Stomach smooth muscle (tissue), 2 donors: ENCODE measurements at regions not wholly inside any gene's neighbourhood (a gene's known extent, or its start where the extent isn't known, plus 50 kb on each side); places are given as distances from the start of the nearest gene placed in this dataset.

Experiments
- H3K27ac ChIP-seq: one replicate; pipeline ENCODE4 v1.7.0; 2013; ENCODE audit warnings: mild to moderate bottlenecking, low read length, inconsistent platforms
- H3K27me3 ChIP-seq, 2 donors: one replicate each; pipeline ENCODE4 v1.7.0; 2013; ENCODE audit warnings: low read length in 2 of 2; ENCODE audit not compliant: insufficient read depth in 2 of 2, control insufficient read depth in 1 of 2
- H3K36me3 ChIP-seq, 2 donors: one replicate each; pipeline ENCODE4 v1.7.0; 2013; ENCODE audit warnings: low read length in 2 of 2; ENCODE audit not compliant: control insufficient read depth in 2 of 2, insufficient read depth in 2 of 2
- H3K4me1 ChIP-seq: one replicate; pipeline ENCODE4 v1.7.0; 2013; ENCODE audit warnings: low read length; ENCODE audit not compliant: control insufficient read depth, insufficient read depth
- H3K4me3 ChIP-seq, 2 donors: one replicate each; pipeline ENCODE4 v1.7.0; 2013; ENCODE audit warnings: low read length in 2 of 2
- H3K9ac ChIP-seq, 2 donors: one replicate each; pipeline ENCODE4 v1.7.0; 2013; ENCODE audit warnings: low read length in 2 of 2, mild to moderate bottlenecking in 1 of 2
- H3K9me3 ChIP-seq, 2 donors: one replicate each; pipeline ENCODE4 v1.7.0; 2013; ENCODE audit warnings: low read length in 2 of 2; ENCODE audit not compliant: control insufficient read depth in 2 of 2
- donor health status: healthy.
- donor health status: Pancreatic carcinoma.

DNA sequence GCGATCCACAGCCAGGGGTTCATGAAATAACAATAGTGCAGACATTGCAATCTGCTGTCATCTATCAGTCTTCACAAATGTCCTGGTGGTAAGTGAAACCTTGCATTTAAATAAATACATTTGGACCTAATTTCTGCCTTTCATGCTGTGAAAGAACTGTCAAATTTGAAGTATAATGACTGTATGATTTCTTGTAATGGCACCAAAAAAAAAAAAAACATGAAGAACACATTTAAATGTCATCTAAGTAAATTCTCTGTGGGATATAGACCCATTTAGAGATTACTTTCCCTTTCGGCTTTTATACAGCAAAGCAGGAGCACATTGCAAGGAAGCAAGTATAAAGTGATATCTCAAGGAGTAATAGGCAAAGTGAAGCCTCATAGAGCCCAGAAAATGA, 431.5 kb upstream of the SGCD start:
- H3K4me3 ChIP-seq = no peak overlapping the region
- H3K9me3 ChIP-seq = no peaks in the 10 kb centered on the region
- no peaks in the 10 kb centered on the region for H3K27me3 ChIP-seq
- no peak overlapping the region for H3K27ac ChIP-seq
- no peaks in the 10 kb centered on the region for H3K36me3 ChIP-seq
- H3K9ac ChIP-seq = no peak overlapping the region
- no peaks in the 10 kb centered on the region for H3K4me1 ChIP-seq

DNA sequence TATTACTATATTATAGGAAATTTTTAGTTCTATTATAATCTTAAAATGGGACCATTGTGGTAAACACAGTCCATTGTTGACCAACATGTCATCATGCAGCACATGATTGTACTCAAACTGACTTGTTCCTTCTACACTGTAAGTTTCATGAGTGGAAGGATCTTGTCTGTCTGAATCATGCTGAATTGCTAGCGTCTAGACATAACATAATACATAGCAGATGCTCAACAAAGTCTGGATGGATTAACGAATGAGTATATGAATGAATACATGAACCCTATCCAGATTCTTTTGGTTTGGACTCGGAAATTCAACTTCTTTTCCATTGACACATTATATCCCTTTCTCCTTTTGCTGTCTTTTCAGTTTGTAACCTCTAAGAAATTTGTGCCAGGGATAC, 429.2 kb upstream of the SGCD start:
- no peak overlapping the region for H3K4me3 ChIP-seq
- H3K27me3 ChIP-seq = no peaks in the 10 kb centered on the region
- H3K27ac ChIP-seq = no peak overlapping the region
- H3K9me3 ChIP-seq = no peaks in the 10 kb centered on the region
- no peaks in the 10 kb centered on the region for H3K36me3 ChIP-seq
- no peaks in the 10 kb centered on the region for H3K4me1 ChIP-seq
- no peak overlapping the region for H3K9ac ChIP-seq

DNA sequence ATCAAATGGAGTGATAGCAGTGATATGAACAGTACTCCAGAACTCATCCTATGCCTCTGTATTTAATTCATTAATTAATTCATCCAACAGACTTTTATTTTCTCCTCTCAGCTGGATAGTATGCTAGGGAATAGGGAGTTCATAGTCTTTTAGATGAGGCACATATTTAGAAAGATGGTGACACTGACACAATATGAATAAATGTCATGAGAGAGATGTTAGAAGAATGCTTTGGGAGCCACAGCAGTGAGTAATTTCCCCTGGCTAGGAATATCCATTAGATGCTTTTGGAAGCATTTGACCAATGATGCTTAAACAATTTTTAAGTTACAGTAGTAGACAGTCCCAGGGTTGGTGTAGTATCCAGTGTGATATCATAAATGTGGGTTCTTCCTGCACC, 428.7 kb upstream of the SGCD start:
- Histone ChIP-seq H3K27me3 (no peaks in the 10 kb centered on the region), H3K27ac (no peak overlapping the region), H3K9ac (no peak overlapping the region), H3K36me3 (no peaks in the 10 kb centered on the region), H3K9me3 (no peaks in the 10 kb centered on the region), H3K4me3 (no peak overlapping the region), H3K4me1 (no peaks in the 10 kb centered on the region)

DNA sequence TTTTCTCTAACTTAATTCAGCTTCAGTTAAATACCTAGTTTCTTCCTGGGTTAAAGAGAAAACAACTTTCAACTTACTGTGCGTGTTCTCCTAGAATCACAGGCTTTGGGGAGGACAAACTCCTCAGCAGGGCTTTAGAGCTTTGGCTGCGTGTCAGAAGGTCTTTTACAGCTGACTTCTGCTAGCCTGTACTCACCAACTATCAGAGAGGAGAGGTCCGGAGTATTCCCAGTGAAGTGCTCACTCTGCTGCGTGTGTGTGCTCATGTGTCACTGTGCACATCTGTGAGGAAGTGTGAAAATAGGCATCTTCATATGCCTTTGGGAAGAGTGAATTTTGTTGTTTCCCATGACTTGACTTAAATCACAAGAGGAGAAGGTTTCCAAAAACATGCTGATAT, 423.2 kb upstream of the SGCD start:
- Histone ChIP-seq H3K9me3 (no peaks in the 10 kb centered on the region), H3K36me3 (no peaks in the 10 kb centered on the region), H3K4me1 (no peaks in the 10 kb centered on the region), H3K9ac (no peak overlapping the region), H3K27me3 (no peaks in the 10 kb centered on the region), H3K27ac (no peak overlapping the region), H3K4me3 (no peak overlapping the region)

DNA sequence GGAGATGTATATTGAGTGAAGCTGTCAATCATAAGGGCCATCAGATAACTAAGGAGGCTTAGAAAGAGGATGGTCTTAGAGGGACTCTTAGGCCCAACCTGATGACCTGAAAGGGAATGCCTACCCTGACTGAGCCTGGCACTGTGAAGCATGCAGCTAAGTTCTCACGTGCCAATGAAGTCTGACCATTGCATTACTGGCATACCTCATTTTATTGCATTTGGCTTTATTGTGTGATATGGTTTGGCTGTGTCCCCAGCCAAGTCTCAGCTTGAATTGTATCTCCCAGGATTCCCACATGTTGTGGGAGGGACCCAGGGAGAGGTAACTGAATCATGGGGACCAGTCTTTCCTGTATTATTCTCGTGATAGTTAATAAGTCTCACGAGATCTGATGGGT, 421.6 kb upstream of the SGCD start:
- Histone ChIP-seq H3K9me3 (no peaks in the 10 kb centered on the region), H3K4me3 (no peak overlapping the region), H3K27ac (no peak overlapping the region), H3K4me1 (no peaks in the 10 kb centered on the region), H3K27me3 (no peaks in the 10 kb centered on the region), H3K9ac (no peak overlapping the region), H3K36me3 (no peaks in the 10 kb centered on the region)

DNA sequence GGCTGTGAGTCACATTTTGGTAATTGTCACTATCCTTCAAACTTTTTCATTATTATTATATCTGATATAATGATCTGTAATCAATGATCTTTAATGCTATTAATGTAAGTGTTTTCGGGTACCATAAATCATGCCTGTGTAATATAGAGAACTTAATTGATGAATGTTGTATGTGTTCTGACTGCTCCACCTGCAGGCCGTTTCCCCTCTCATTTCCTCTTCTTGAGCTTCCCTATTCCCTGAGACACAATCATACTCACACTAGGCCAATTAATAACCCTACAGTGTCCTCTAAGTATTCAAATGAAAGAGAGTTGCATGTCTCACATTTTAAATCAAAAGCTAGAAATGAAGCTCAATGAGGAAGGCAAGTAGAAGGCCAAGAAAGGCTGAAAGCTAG, 420.9 kb upstream of the SGCD start:
- H3K9ac ChIP-seq = no peak overlapping the region
- H3K27me3 ChIP-seq = no peaks in the 10 kb centered on the region
- no peaks in the 10 kb centered on the region for H3K4me1 ChIP-seq
- no peak overlapping the region for H3K27ac ChIP-seq
- H3K4me3 ChIP-seq = no peak overlapping the region
- no peaks in the 10 kb centered on the region for H3K9me3 ChIP-seq
- no peaks in the 10 kb centered on the region for H3K36me3 ChIP-seq

DNA sequence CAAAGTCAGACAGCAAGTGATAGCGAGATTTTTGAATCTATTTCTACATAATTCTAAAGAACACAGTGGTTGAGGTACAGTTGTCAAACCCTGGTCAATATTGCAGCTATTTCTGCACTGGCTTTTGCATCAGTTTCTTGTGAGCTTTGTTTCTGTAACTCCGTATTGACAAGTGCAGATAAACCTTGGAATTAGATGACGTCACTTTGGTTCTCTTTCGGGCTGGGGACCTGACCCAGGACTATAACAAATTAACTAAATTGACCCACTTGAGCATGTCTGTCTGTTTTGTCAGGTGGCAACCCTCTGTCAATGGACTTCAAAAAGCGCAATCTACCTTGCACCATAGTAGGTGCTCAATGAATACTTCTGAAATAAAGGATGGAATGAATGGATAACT, 418.4 kb upstream of the SGCD start:
- Histone ChIP-seq H3K4me1 (no peaks in the 10 kb centered on the region), H3K36me3 (no peaks in the 10 kb centered on the region), H3K9ac (no peak overlapping the region), H3K4me3 (no peak overlapping the region), H3K9me3 (no peaks in the 10 kb centered on the region), H3K27me3 (no peaks in the 10 kb centered on the region), H3K27ac (no peak overlapping the region)

DNA sequence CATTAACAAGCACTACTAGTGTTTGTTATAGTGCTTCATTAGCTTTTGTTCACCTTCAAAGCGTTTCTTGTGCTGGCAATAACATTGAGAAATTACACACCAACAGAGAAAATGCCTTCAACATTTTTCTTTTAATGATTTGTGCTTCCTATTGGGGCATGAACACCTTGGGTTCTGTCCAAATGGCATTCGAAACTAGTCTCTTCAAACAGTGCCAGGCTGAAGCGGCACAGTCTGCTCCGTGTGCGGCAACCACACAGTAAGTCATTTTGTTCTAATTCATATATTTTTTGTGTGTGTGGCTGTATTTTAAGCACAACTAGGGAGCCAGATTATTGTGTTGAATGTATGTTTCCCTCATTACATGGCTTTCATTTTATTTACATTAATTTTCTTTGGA, 414.7 kb upstream of the SGCD start:
- Histone ChIP-seq H3K9me3 (no peaks in the 10 kb centered on the region), H3K9ac (no peak overlapping the region), H3K27me3 (no peaks in the 10 kb centered on the region), H3K36me3 (no peaks in the 10 kb centered on the region), H3K27ac (no peak overlapping the region), H3K4me3 (no peak overlapping the region), H3K4me1 (no peaks in the 10 kb centered on the region)

DNA sequence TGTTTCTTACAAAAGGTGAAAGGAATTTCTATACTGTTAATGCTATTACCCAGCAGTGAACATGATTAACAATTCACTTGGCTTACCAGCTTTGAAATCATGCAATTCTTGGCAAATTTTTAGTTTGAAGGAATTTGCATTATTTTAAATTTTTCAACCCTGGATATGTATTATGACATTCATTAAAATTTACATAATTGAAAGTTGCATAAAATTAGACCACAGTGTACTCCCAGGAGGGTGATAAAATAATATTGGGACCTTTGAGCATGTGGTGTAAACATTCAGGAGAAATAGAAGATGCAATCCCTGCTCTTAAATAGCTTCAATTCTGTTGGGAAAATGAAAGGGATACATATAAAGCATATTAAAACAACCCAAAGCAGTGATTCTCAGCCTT, 412.2 kb upstream of the SGCD start:
- no peak overlapping the region for H3K9ac ChIP-seq
- no peak overlapping the region for H3K4me3 ChIP-seq
- no peaks in the 10 kb centered on the region for H3K27me3 ChIP-seq
- H3K36me3 ChIP-seq = no peaks in the 10 kb centered on the region
- H3K9me3 ChIP-seq = no peaks in the 10 kb centered on the region
- no peak overlapping the region for H3K27ac ChIP-seq
- no peaks in the 10 kb centered on the region for H3K4me1 ChIP-seq

DNA sequence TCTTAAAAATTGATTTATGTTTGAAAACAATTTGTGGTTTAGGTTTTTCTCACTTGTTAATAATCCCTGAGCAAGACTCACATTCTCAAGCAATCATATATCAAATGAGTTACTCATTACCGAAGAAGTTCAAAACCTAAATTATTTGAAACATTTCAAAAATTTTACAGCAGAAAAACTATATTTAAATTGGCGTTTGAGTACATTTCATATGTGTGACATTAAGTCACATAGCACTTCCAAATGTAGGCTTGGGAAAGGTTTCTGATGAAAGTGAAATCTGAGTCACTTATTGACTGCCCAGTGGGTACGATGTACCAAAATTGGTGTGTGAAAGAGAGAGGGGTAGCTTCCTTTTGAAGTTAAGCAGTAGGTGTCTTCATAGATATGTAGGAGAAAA, 411.4 kb upstream of the SGCD start:
- no peak overlapping the region for H3K4me3 ChIP-seq
- no peak overlapping the region for H3K9ac ChIP-seq
- no peak overlapping the region for H3K27ac ChIP-seq
- no peaks in the 10 kb centered on the region for H3K4me1 ChIP-seq
- H3K9me3 ChIP-seq = no peaks in the 10 kb centered on the region
- no peaks in the 10 kb centered on the region for H3K36me3 ChIP-seq
- no peaks in the 10 kb centered on the region for H3K27me3 ChIP-seq

DNA sequence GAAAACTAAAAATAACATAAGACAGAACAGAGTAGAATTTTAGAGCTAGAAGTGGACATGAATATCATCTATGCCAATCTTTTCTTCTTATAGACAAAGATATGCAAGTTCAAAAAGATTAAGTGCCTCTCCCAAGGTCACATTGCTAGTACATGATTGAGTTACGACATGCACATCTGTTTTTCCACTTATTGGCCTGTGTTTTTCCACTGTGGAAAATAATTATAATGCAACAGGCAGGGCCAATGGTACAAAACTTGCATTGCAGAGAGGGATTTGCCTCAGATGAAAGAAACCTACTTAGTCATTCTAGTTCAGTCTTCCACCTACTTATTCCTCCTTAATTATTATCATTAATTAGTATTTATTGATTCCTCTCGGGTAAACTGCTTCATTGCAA, 407.8 kb upstream of the SGCD start:
- no peak overlapping the region for H3K9ac ChIP-seq
- no peaks in the 10 kb centered on the region for H3K4me1 ChIP-seq
- no peaks in the 10 kb centered on the region for H3K36me3 ChIP-seq
- no peaks in the 10 kb centered on the region for H3K27me3 ChIP-seq
- no peaks in the 10 kb centered on the region for H3K9me3 ChIP-seq
- no peak overlapping the region for H3K27ac ChIP-seq
- H3K4me3 ChIP-seq = no peak overlapping the region

DNA sequence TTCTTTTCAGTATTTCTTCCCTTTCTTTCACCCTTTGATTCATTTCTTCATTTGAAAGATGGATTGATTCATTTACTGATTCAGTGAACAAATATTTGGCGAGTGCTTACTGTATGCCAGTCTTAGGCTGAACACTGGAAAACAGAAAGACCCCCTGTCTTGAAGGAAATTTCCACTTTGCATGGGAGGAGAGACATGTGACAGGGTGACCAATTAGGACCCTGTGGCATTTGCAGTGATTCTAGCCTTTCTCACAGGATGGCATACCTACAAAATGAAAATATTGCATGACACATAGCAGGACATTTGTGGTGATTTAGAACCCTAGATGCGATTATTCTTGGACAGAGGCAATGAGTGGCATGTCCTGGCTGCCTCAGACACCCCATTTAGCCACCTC, 407.2 kb upstream of the SGCD start:
- Histone ChIP-seq H3K4me1 (no peaks in the 10 kb centered on the region), H3K9me3 (no peaks in the 10 kb centered on the region), H3K27me3 (no peaks in the 10 kb centered on the region), H3K36me3 (no peaks in the 10 kb centered on the region), H3K9ac (no peak overlapping the region), H3K27ac (no peak overlapping the region), H3K4me3 (no peak overlapping the region)
